ENCODE measurements at regions not wholly inside any gene's neighbourhood (a gene's known extent, or its start where the extent isn't known, plus 50 kb on each side); places are given as distances from the start of the nearest gene placed in this dataset.

- DNase-seq (ENCODE audit: low read depth) (peak; percentile 17), FAIRE-seq (no peak)
- H3K4me3 ChIP-seq (ENCODE audit: low read depth, low read length), result no peak overlapping the region
- no peaks in the 10 kb centered on the region for H3K27me3 ChIP-seq (ENCODE audit: control insufficient read depth, insufficient read depth, low read length)
- no peaks in the 10 kb centered on the region for H3K36me3 ChIP-seq (ENCODE audit: control insufficient read depth, insufficient read depth, low read length)
- TF ChIP-seq CTCF (IDR thresholded peaks at IDR 0.05; ENCODE audit: insufficient read depth, low read length, severe bottlenecking), result no peak
These were observed 250.2 kb upstream of the GAS1 start for GRCh38 chr9:87197349-87198130.

- DNase-seq (ENCODE audit: low read depth) (peak; percentile 5), FAIRE-seq (no peak)
- Histone ChIP-seq H3K4me3 (ENCODE audit: low read depth, low read length) (no peak overlapping the region), H3K36me3 (ENCODE audit: control insufficient read depth, insufficient read depth, low read length) (no peaks in the 10 kb centered on the region), H3K27me3 (ENCODE audit: control insufficient read depth, insufficient read depth, low read length) (no peaks in the 10 kb centered on the region)
- TF ChIP-seq CTCF (IDR thresholded peaks at IDR 0.05; ENCODE audit: insufficient read depth, low read length, severe bottlenecking), result no peak
These were observed 251.4 kb upstream of the GAS1 start for GRCh38 chr9:87198716-87199115.

GRCh38 chr9:87199278-87199677 lies 252.0 kb upstream of the GAS1 start:
- H3K36me3 ChIP-seq (ENCODE audit: control insufficient read depth, insufficient read depth, low read length), result no peaks in the 10 kb centered on the region
- TF ChIP-seq CTCF (IDR thresholded peaks at IDR 0.05; ENCODE audit: insufficient read depth, low read length, severe bottlenecking), result no peak
- DNase-seq (ENCODE audit: low read depth) (no peak), FAIRE-seq (no peak)
- H3K27me3 ChIP-seq (ENCODE audit: control insufficient read depth, insufficient read depth, low read length), result no peaks in the 10 kb centered on the region
- H3K4me3 ChIP-seq (ENCODE audit: low read depth, low read length), result no peak overlapping the region

GRCh38 chr9:87199782-87200181 lies 252.5 kb upstream of the GAS1 start:
- Histone ChIP-seq H3K4me3 (ENCODE audit: low read depth, low read length) (no peak overlapping the region), H3K36me3 (ENCODE audit: control insufficient read depth, insufficient read depth, low read length) (no peaks in the 10 kb centered on the region), H3K27me3 (ENCODE audit: control insufficient read depth, insufficient read depth, low read length) (no peaks in the 10 kb centered on the region)
- no peak for FAIRE-seq
- TF ChIP-seq CTCF (IDR thresholded peaks at IDR 0.05; ENCODE audit: insufficient read depth, low read length, severe bottlenecking), result no peak
- DNase-seq (ENCODE audit: low read depth), result no peak

- Histone ChIP-seq H3K36me3 (ENCODE audit: control insufficient read depth, insufficient read depth, low read length) (no peaks in the 10 kb centered on the region), H3K27me3 (ENCODE audit: control insufficient read depth, insufficient read depth, low read length) (no peaks in the 10 kb centered on the region), H3K4me3 (ENCODE audit: low read depth, low read length) (no peak overlapping the region)
- no peak for TF ChIP-seq CTCF (IDR thresholded peaks at IDR 0.05; ENCODE audit: insufficient read depth, low read length, severe bottlenecking)
- FAIRE-seq (no peak), DNase-seq (ENCODE audit: low read depth) (no peak)
These were observed 254.0 kb upstream of the GAS1 start for GRCh38 chr9:87201351-87201751.
